Upper lobe of right lung (tissue), 1 donor: ENCODE measurements at regions not wholly inside any gene's neighbourhood (a gene's known extent, or its start where the extent isn't known, plus 50 kb on each side); places are given as distances from the start of the nearest gene placed in this dataset.

Source experiments
- ATAC-seq: fragments of 200-7000 bp; cut with Tn5 transposase; one replicate; pipeline ENCODE4 v1.9.1; 2020; ENCODE audit warnings: mild to moderate bottlenecking, moderate library complexity
- DNase-seq: peaks from one replicate; pipeline ENCODE4 v3.0.0-alpha.2; 2020
- H3K27ac ChIP-seq: fragments of 200-600 bp; one replicate; pipeline ENCODE4 v1.8.0; 2022
- H3K27me3 ChIP-seq: fragments of 200-600 bp; one replicate; pipeline ENCODE4 v1.8.0; 2022; ENCODE audit warnings: mild to moderate bottlenecking
- H3K36me3 ChIP-seq: fragments of 200-600 bp; one replicate; pipeline ENCODE4 v1.8.0; 2022
- H3K4me1 ChIP-seq: fragments of 200-600 bp; one replicate; pipeline ENCODE4 v1.8.0; 2022
- H3K4me3 ChIP-seq: fragments of 200-600 bp; one replicate; pipeline ENCODE4 v1.8.0; 2022; ENCODE audit warnings: mild to moderate bottlenecking
- H3K9me3 ChIP-seq: fragments of 200-600 bp; one replicate; pipeline ENCODE4 v1.8.0; 2022
- CTCF ChIP-seq: fragments of 200-600 bp; IDR thresholded peaks from one replicate; pipeline ENCODE4 v1.8.0; 2022; ENCODE audit warnings: antibody characterized with exemption
- intact Hi-C: fragments of 100-400 bp; cut with DNase I; formaldehyde crosslinking; loops from one replicate; pipeline ENCODE4 v1.11.0; 2022
- donor health status: DM: no; HTN: yes; CAD: no; lungs with severe emphysema.

GRCh38 chr3:178233371-178234071 lies 302.7 kb upstream of the KCNMB2 start:
- DNase-seq (no peak), ATAC-seq (no peak)
- no peaks in the 10 kb centered on the region for H3K27me3 ChIP-seq
- no peaks in the 10 kb centered on the region for H3K9me3 ChIP-seq
- no peak overlapping the region for H3K27ac ChIP-seq
- no peaks in the 10 kb centered on the region for H3K4me1 ChIP-seq
- no peak overlapping the region for H3K4me3 ChIP-seq
- intact Hi-C loops = loop anchor here (10.0 kb wide), 1 partner anchor 1009 kb away; no protein-coding TSS in a partner anchor
- no peak for TF ChIP-seq CTCF
- no peaks in the 10 kb centered on the region for H3K36me3 ChIP-seq

- intact Hi-C loops = loop anchor here (10.0 kb wide), 1 partner anchor 1012 kb away; no protein-coding TSS in a partner anchor
- no peak for DNase-seq
- Histone ChIP-seq H3K4me1 (no peaks in the 10 kb centered on the region), H3K9me3 (no peaks in the 10 kb centered on the region), H3K4me3 (no peak overlapping the region), H3K27ac (no peak overlapping the region), H3K27me3 (no peaks in the 10 kb centered on the region), H3K36me3 (no peaks in the 10 kb centered on the region)
- no peak for TF ChIP-seq CTCF
- no peak for ATAC-seq
Observed at GRCh38 chr3:178236555-178237277, 299.5 kb upstream of the KCNMB2 start.

- Histone ChIP-seq H3K27ac (no peak overlapping the region), H3K4me1 (no peaks in the 10 kb centered on the region), H3K36me3 (no peaks in the 10 kb centered on the region), H3K27me3 (no peaks in the 10 kb centered on the region), H3K4me3 (no peak overlapping the region), H3K9me3 (no peaks in the 10 kb centered on the region)
- no peak for TF ChIP-seq CTCF
- DNase-seq (no peak), ATAC-seq (no peak)
- intact Hi-C loops = loop anchor here (10.0 kb wide), 1 partner anchor 1013 kb away; no protein-coding TSS in a partner anchor
Observed at GRCh38 chr3:178238179-178238578, 298.1 kb upstream of the KCNMB2 start.

- ATAC-seq = no peak
- no peaks in the 10 kb centered on the region for H3K4me1 ChIP-seq
- no peak for TF ChIP-seq CTCF
- H3K27ac ChIP-seq = no peak overlapping the region
- DNase-seq = no peak
- no peak overlapping the region for H3K4me3 ChIP-seq
- H3K36me3 ChIP-seq = no peaks in the 10 kb centered on the region
- intact Hi-C loops = no loop called here
- H3K9me3 ChIP-seq = no peaks in the 10 kb centered on the region
- no peaks in the 10 kb centered on the region for H3K27me3 ChIP-seq
Observed at GRCh38 chr3:178244733-178245709, 291.2 kb upstream of the KCNMB2 start.

GRCh38 chr3:178246004-178246403 lies 290.2 kb upstream of the KCNMB2 start:
- Histone ChIP-seq H3K27me3 (no peaks in the 10 kb centered on the region), H3K4me3 (no peak overlapping the region), H3K27ac (no peak overlapping the region), H3K36me3 (no peaks in the 10 kb centered on the region), H3K9me3 (no peaks in the 10 kb centered on the region), H3K4me1 (no peaks in the 10 kb centered on the region)
- intact Hi-C loops = no loop called here
- no peak for ATAC-seq
- no peak for TF ChIP-seq CTCF
- DNase-seq = no peak
